HG03060 (cell line): ENCODE measurements at regions not wholly inside any gene's neighbourhood (a gene's known extent, or its start where the extent isn't known, plus 50 kb on each side); places are given as distances from the start of the nearest gene placed in this dataset.
A peak's percentile ranks its signal among the peaks of the same experiment; 100 is the strongest.
"Not testable (repeated sequence)": the region's sequence is repeated elsewhere in the genome, so short reads cannot be mapped to it uniquely, and the experiment has no call there.

Source experiments
- ATAC-seq: cut with Tn5 transposase; IDR thresholded peaks from one replicate; pipeline ENCODE4 v1.9.1; 2021; ENCODE audit warnings: low read depth, moderate number of reproducible peaks; ENCODE audit not compliant: unreplicated experiment

GRCh38 chr2:47690706-47691325, 92.1 kb upstream of the MSH6 start:
- ATAC-seq: not testable (repeated sequence)

- ATAC-seq: no peak
Measured at GRCh38 chr2:47690132-47690531, 92.8 kb upstream of the MSH6 start.

GRCh38 chr2:47689118-47689517, 93.8 kb upstream of the MSH6 start:
- ATAC-seq: not testable (repeated sequence)

- ATAC-seq: no peak
Measured at GRCh38 chr2:47688561-47688960, 94.4 kb upstream of the MSH6 start.

- no peak for ATAC-seq
Measured at GRCh38 chr2:47687856-47688255, 95.1 kb upstream of the MSH6 start.

GRCh38 chr2:47686018-47686417, 96.9 kb upstream of the MSH6 start:
- no peak for ATAC-seq

- no peak for ATAC-seq
Measured at GRCh38 chr2:47682216-47682749, 100.7 kb upstream of the MSH6 start.

GRCh38 chr2:47676261-47676926, 105.6 kb upstream of the KCNK12 start:
- no peak for ATAC-seq

GRCh38 chr2:47675196-47675825, 104.5 kb upstream of the KCNK12 start:
- ATAC-seq: no peak

GRCh38 chr2:47666332-47666731, 95.5 kb upstream of the KCNK12 start:
- no peak for ATAC-seq

- ATAC-seq: no peak
Measured at GRCh38 chr2:47664817-47665216, 94.0 kb upstream of the KCNK12 start.

GRCh38 chr2:47662552-47662951, 91.8 kb upstream of the KCNK12 start:
- ATAC-seq: no peak

- no peak for ATAC-seq
Measured at GRCh38 chr2:47661310-47661709, 90.5 kb upstream of the KCNK12 start.

- no peak for ATAC-seq
Measured at GRCh38 chr2:47660168-47660567, 89.4 kb upstream of the KCNK12 start.

GRCh38 chr2:47658646-47659320, 88.0 kb upstream of the KCNK12 start:
- no peak for ATAC-seq

- no peak for ATAC-seq
Measured at GRCh38 chr2:47657886-47658489, 87.2 kb upstream of the KCNK12 start.

GRCh38 chr2:47656715-47657600, 86.2 kb upstream of the KCNK12 start:
- ATAC-seq: no peak

- ATAC-seq: no peak
Measured at GRCh38 chr2:47655563-47655880, 84.7 kb upstream of the KCNK12 start.

GRCh38 chr2:47654790-47655562, 84.2 kb upstream of the KCNK12 start:
- ATAC-seq: peak; percentile 71
